HG03095 (cell line): ENCODE measurements at regions not wholly inside any gene's neighbourhood (a gene's known extent, or its start where the extent isn't known, plus 50 kb on each side); places are given as distances from the start of the nearest gene placed in this dataset.
"Not testable (repeated sequence)": the region's sequence is repeated elsewhere in the genome, so short reads cannot be mapped to it uniquely, and the experiment has no call there.

ENCODE experiments used
- ATAC-seq: cut with Tn5 transposase; IDR thresholded peaks from one replicate; pipeline ENCODE4 v1.9.1; 2021; ENCODE audit warnings: moderate library complexity; ENCODE audit not compliant: unreplicated experiment

DNA sequence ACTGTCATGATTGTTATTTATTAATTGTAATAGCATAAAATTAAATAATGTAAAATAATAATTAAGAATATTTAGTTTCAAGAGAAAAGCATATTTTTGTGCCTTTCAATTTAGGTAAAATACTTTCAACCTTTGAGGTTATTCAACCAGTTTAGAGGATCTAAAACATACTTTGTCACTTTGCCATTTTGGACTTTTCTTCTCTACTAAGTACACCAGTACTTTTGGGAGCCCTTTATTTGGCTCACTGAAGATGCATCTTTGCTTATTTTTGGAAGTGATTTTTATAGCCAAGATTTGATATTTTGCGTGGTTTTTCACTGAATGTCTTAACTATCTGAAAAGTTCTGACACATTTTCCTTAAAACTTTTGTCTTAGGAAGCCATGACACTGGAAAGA lies 860.5 kb downstream of the SORCS1 start:
- no peak for ATAC-seq

DNA sequence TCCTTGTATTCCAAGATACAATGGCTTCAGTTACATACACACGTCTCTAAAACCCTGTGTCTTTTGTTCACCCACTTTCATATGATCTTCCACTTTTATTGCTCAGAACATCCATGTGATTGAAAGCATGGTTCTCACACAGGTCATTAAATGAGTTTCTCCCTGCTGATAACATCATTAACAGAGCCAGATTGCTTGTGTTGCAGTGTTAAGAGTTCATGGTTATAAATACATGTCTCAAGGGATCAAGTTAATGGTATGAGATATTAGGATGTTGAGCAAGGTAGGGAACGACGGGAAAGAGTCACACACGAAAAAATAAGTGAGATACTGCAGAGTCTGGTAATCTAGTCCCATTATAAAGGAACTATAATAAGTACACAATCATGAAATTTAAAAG lies 861.5 kb downstream of the SORCS1 start:
- no peak for ATAC-seq

DNA sequence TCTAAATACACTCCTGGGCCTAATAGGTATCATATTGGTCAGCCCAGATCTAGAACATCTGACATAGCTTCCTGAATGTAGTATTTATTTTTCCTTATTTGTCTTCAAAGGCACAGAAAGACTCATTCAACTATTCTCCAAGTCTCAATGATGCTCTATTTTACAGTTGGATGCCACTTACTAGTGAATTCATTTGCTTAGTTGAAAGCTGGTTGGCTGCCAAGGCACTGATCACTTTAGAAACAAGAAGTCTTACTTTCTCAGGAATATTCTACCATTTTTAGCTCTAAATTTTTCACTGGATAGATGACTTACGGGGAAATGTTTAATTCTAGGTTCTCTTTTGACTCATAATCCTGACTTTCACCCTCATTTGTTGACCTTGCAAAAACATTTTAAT lies 863.4 kb downstream of the SORCS1 start:
- ATAC-seq: no peak

DNA sequence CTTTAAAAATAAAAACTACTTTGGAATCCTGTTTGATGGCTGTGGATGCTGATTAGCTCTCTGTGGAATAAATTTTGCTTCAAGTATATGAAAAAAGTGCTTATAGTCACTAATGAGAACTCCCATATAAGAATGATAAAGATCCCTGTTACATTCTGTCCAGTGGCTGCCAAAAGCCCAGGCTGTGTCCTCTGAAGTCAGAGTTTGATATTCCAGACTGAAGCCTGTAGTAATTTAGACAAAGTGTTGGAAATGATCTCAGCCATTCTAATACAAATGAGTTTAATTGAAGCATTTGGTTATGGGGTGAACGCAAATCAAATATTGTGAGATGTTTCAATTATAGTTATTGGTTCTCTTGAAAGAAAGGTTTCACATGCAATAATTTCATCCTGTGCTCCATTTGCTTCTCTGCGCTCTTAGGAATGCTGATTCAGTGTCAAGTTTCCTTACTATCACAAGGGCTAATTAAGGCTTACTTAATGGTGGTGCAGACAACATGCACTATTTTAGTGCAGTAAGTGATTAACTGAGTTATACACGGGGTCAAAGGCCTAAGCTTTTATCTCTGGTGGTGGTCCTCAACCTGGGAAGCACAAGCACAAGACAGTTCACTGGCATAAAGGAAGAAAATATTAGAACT lies 867.6 kb downstream of the SORCS1 start:
- no peak for ATAC-seq

DNA sequence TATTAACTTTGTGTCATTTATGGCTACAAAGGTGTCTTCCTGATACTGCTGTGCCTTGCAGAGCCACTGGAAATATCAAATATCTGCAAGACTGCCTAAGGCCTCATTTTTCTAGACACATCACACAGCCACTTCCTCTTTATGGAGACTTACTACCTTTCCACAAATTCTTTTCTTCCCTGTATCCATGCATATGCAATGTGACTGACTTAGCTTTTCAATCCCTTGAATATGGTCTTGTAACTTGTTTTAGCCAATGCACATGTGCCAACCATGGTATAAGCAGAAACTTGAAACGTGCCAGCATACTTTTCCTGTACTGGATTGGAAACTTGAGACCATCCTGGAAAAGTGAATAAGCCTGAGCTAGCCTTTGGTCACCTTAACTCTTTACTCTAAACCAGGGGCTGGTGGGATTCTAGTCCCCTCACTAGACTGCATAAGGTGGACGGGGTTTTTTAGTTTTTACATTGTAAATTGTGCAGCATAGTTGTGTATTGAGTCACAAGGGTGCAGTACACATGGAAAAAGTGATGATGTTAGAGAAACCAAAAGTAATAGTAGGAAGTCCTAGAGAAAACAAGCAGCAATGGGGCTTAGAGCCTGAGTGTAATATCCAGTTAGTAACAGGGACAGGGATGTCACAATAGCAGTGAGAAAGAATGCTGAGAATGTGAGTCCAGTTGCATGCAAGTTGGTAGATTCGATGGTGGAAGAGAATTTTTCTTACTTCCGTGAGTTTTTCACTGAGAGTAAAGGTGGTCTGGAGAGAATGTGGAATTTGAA lies 879.5 kb downstream of the SORCS1 start:
- no peak for ATAC-seq

DNA sequence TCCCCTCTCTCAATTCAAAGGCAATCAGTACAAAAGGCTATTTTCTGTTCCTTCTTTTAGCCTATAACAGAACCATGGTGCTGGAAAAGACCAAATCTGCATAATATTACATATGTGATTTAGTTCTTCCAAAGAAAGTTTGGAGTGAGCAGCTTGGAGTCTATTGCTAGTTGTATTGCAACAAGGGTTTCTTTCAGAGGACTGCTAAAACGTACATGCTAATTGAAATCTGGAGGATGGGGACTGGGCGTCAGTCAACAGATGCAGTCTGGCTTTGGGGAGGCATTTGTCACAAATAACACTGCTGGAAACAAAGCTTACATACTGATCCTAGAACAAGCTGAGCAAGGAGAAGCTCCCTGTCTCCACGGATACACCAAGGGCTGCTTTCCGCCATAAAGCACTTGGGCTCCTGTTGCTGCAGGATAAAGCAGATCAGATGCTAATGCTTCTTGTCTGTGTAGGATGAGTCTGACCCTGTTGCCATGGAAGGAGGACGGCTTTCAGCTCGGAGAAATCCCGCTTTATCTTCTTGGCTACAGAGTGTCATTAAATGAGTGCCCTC lies 883.5 kb downstream of the SORCS1 start:
- ATAC-seq: no peak

DNA sequence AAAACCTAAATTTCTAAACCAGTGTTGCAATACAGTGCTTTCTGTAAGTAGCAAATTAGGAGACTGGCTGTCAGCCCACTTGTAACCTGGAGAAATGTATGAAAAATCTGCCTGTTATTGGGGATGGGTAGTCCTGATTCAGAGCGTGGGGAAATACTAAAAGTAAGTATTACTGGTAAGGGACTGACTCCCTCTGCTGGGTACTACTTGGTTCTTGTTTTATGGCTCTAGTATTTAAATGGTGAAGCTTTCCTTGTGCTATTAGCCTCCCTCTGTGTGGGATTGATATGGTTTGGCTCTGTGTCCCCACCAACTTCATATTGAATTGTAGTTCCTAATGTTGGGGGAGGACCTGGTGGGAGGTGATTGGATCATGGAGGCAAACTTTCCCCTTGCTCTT lies 886.1 kb downstream of the SORCS1 start:
- ATAC-seq: no peak

DNA sequence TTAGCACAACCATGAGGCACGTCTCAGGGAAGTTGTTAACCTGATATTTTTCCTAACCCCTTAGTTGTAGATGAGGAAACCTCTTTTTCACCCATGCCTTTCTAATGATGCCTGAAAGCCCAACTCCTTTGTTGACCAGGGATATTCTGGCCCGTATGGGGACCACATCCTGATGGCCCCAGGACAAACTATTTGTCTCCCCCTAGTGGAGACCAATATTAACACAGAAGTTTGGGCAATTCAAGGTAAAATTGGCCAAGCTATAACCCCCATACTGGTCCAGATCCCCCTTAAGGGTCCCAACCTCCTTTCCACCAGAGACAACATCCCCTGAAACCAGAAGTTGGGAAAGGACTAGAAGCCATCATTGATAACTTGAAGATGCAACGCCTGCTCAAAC lies 893.3 kb downstream of the SORCS1 start:
- no peak for ATAC-seq

DNA sequence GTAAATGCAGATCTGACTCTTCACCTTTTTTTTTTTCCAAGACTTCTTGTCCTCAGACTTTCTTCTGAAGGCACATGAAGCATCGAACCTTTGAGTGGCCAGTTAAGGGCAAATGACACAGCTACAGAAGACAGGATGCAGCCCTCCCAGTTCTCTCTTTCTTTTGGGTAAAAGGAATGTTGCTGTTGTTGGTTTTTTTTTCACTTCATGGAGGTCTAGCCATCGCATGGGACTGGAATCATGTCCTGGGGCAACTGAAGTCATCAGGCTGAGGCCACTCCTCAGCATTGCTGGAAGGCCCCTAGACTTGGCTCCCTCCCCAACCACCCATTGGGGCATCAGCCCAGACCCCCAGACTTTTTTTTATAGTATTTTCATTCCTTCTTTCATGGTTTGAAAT lies 896.5 kb downstream of the SORCS1 start:
- no peak for ATAC-seq

DNA sequence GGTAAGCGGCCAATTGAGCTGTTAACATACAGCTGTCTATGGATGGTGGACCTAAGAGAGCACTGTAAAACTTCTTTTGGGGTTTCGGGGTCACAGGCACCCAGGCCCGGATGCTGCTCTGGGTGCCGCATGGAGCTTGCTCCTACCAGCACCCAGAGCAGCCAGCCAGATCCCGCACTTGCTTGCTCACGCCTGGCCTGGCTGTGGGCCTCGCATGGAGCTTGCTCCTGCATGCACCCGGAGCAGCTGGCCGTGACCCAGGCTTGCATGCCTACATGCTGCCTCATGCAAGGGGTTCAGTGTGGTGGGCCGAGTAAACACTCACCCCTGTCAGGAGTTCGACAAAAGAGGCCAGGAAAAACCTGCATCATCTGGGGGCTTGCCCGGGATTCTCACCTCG lies 896.9 kb downstream of the SORCS1 start:
- no peak for ATAC-seq

DNA sequence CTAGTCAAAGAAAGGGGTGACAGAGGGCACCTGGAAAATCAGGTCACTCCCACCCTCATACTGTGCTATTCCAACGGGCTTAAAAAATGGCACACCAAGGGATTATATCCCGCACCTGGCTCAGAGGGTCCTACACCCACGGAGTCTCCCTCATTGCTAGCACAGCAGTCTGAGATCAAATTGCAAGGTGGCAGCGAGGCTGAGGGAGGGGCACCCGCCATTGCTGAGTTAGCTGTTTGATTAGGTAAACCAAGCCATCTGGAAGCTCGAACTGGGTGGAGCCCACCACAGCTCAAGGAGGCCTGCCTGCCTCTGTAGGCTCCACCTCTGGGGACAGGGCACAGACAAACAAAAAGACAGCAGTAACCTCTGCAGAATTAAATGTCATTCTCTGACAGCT lies 907.1 kb downstream of the SORCS1 start:
- not testable (repeated sequence) for ATAC-seq

DNA sequence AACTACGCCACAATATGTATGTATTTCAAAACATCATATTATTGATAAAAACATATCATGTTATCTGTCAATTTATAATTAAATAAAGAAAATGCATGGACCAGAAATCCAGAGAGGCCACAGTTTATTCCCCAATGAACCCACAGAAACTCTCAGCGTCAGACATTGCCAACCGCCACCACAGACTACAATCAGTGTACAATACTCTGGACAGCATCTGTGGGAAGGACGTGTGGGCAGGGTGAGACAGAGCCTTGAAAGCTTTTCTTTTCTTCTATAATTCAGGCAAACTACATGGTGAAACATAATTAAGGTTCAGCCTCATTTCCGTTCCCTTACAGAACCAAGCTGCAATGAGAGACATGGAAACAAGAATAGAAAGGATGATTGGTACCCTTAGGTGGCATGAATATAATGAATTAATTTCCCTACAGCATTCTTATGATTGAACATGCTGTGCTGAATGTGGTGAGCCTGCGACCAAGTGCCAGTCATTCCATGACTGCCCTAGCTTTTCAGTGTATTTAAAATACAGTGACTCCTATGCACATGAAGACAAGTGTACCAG lies 909.3 kb downstream of the SORCS1 start:
- no peak for ATAC-seq

DNA sequence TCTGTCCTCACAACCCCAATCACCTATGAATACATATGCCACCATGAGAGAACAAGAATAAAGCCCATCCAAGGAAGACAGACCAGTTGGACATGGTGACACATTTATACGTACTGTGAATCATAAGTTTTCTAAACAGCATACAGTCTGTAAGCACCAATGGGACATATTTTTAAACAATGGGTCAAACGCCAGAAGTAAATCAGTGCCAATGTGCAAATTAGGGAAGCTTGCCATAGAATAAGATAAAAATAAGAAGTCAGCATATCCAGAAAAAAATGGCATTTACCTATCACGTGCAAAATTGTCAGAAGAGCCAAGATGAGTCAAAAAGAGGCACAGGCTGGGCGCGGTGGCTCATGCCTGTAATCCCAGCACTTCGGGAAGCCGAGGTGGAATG lies 910.4 kb downstream of the SORCS1 start:
- ATAC-seq: no peak

DNA sequence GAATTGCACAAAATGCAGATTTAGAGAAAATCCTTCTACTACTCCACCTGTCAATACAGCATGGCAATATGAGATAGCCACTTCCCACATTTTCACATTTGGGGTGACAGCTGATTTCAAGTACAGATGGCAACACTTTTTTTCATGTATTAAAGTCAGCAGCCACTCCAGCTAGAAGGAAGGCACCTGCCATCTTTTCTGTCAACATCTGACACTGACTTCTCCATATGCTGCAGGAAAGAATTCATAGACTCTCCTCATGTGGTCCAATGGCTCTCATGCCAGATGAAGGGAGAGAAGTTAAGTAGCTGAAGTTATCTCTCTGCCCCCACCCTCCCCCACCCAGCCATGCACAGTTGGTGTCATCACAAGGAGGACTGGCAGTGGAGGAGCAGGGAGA lies 912.0 kb downstream of the SORCS1 start:
- ATAC-seq: no peak

DNA sequence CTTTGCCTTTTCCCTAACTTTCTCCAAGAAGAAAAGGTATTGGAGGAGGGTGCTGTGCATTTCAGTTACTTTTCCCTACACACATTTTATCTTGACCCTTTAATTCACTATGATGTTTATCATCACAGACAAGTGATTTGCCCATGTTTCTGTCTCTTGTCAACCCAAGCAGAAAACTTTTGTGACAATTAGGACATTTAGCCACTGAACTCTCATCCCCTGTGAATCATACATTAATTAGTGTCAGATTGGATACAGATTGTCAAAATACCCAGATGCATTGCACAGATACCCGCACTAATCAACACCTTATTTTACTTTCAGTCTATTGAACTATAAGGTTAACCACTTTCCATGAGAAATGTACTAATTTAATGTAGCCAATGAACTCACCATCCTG lies 912.9 kb downstream of the SORCS1 start:
- no peak for ATAC-seq

DNA sequence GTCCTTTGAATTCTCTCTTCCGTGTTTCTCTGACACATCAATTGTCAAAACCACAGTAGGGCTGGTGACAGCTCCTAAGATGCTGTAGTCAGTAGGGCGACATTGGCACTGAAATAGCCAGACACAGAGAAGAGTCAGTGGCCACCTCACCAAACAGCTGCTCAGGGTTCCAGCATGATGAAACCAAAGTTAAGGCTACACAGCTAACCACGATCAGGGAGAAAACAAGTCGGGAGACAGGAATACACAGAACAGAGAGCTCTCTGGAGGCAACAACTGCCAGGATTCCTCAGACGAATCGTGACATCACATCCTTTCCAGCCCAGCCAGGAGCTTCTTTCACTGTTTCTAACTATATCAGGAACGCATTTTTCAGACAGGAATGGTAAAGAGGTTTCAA lies 922.2 kb downstream of the SORCS1 start:
- no peak for ATAC-seq

DNA sequence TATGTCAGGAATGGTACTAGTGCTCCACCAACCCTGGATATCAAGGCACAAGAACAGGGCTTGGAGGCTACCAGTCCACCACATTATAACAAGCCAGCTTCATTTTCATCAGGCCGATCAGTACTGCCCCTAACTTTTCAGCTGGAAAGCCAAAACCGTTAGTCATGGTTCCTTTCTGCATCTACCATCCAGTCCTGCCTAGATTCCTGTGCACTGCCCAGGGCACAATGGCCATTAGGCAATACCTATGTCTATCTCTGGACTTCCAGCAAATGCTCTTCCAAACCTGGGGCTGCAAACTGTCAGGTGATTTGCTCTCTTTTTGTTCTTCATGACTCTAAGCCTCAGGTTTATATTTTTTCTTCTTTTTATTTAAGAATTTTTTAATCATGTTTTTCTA lies 937.7 kb downstream of the SORCS1 start:
- no peak for ATAC-seq

DNA sequence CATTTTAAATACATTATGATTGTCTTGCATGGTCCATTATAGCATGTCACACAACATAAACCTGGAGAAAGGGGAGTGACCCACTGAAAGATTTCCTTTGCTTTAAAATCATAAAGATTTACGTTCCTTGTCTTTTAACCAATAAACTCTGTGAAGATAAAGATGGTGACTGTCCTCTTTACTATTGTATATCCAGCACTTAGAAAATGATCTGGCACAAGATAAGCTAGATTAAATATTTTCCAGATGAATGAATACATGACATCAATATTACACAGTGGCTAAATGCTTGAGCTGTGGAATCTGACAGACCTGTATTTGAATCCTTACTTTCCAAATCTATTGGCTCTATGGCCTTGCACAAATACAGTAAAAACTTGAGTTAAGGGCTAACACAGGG lies 938.4 kb downstream of the SORCS1 start:
- no peak for ATAC-seq

DNA sequence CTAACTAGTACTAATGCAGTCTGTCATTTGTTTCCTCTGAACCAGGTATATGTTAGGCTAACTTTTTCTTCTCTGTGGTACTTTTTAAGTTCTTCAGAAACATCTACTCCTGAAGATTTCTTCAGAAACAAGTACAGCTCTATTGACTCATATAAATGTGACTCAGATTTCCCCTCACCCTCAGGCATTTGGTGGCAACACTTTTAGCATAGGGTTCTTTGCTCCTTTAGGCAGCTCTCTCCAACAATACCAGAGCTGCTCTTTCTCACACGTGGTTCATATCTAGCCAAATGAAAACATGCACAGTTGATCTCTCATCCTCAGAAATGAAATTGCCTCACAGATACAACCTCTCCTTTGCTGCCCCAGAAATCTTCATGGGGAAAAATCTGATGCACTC lies 939.8 kb downstream of the SORCS1 start:
- ATAC-seq: no peak

DNA sequence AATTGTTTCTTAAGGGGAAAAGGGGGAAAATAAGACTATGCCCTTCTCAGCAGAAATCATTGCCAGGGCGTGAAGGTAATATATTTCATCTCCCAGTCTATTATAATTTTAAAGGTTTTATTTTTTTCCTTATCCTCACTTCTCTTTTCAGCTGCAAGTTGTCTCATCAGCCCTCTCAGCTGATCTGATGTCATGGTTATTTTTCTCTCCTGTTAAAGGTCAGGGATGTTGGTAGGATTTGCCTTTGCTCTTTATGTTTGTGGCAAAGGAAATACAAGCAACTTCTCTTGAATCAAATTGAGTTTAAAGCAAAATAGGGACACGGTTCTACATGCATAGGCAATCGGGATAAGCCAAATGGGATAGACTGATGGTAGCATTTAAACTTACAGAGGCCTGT lies 946.9 kb downstream of the SORCS1 start:
- ATAC-seq: no peak

DNA sequence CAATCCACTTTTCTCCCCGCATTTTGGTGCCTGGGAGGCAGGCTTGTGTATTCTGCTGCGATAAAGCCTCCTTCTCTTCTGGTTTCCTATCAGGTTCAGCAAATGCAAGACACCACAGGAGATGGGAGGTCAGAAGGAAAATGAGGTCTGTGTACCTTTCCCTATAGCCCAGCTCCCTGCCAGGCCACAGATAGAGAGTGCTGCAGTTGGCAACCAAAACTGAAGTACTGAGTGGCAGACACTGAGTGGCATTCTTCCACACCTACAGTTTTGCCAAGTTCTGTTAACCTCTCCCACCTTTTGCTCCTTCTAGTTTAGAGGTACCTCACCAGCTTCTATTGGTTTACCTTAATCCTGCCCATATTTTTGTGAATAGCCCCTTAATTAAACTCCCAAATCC lies 948.4 kb downstream of the SORCS1 start:
- no peak for ATAC-seq

DNA sequence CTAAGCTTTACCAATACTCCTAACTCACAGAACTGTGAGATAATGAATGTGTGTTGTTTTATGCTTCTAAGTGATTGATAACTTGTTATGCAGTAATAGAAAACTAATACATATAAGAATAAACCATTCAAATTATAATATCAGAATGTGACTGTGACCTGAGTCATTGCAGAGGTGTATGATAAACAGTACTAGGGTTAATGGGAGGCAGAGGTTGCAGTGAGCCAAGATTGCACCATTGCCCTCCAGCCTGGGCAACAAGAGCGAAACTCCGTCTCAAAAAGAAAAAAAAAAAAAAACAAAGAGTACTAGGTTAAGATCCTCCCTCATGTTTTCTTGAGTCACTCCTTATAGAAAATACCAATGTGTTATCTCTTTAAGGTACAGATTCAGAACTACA lies 950.3 kb downstream of the SORCS1 start:
- no peak for ATAC-seq
